ENCODE measurements at regions not wholly inside any gene's neighbourhood (a gene's known extent, or its start where the extent isn't known, plus 50 kb on each side); places are given as distances from the start of the nearest gene placed in this dataset.

DNA sequence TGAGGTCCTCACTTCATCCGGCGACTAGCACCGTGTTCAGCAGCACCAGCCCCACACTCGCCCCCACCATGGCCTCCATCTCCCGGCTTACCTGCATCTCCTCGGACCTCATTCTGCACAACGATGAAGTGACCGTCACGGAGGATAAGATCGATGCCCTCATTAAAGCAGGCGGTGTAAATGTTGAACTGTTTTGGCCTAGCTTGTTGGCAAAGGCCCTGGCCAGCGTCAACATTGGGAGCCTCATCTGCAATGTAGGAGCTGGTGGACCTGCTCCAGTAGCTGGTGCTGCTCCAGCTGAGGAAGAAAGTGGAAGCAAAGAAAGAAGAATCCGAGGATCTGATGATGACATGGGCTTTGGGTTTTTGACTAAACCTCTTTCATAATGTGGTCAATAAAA is 70.5 kb upstream of the MYCN start:
- Histone ChIP-seq H3K4me3 (no peak overlapping the region), H3K27ac (no peak overlapping the region), H3K27me3 (no peaks in the 10 kb centered on the region), H3K4me1 (no peaks in the 10 kb centered on the region), H3K36me3 (no peaks in the 10 kb centered on the region), H3K9me3 (peaks cover 0 to 8% of the 10 kb centered on the region in 2 donors)
- no peak for DNase-seq (ENCODE audit: low spot score in 2 of 2)
- TF ChIP-seq POLR2A (IDR thresholded peaks at IDR 0.05) = no peak
- TF ChIP-seq, protein P1, sequence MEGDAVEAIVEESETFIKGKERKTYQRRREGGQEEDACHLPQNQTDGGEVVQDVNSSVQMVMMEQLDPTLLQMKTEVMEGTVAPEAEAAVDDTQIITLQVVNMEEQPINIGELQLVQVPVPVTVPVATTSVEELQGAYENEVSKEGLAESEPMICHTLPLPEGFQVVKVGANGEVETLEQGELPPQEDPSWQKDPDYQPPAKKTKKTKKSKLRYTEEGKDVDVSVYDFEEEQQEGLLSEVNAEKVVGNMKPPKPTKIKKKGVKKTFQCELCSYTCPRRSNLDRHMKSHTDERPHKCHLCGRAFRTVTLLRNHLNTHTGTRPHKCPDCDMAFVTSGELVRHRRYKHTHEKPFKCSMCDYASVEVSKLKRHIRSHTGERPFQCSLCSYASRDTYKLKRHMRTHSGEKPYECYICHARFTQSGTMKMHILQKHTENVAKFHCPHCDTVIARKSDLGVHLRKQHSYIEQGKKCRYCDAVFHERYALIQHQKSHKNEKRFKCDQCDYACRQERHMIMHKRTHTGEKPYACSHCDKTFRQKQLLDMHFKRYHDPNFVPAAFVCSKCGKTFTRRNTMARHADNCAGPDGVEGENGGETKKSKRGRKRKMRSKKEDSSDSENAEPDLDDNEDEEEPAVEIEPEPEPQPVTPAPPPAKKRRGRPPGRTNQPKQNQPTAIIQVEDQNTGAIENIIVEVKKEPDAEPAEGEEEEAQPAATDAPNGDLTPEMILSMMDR (IDR thresholded peaks at IDR 0.05) = no peak
- TF ChIP-seq POLR2AphosphoS5 (IDR thresholded peaks at IDR 0.05) = no peak
- intact Hi-C loops (cut with DNase I; ENCODE audit: low total_unique reads) = no loop called here

DNA sequence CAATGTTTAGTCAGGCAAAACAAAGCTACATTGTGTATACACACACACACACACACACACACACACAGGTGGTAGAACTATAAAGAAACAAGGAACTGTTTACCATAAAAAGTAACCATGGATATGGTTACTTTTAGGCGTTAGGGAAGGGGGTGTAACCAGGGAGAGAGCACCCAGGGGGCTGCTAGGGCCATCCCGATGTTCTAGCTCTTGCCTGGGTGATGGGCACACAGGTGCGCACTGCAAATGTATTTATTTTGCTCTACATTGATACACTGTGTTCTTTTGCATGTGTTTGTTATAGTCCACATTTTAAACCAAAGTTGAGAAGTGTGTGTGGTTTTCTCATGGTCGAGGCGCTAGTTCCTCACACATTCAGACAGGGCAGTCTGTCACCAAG is 69.8 kb upstream of the MYCN start:
- Histone ChIP-seq H3K27me3 (no peaks in the 10 kb centered on the region), H3K9me3 (peaks cover 0 to 8% of the 10 kb centered on the region in 2 donors), H3K36me3 (no peaks in the 10 kb centered on the region), H3K4me3 (no peak overlapping the region), H3K4me1 (no peaks in the 10 kb centered on the region), H3K27ac (no peak overlapping the region)
- no peak for DNase-seq (ENCODE audit: low spot score in 2 of 2)
- no peak for TF ChIP-seq POLR2AphosphoS5 (IDR thresholded peaks at IDR 0.05)
- TF ChIP-seq, protein P1 (IDR thresholded peaks at IDR 0.05) = no peak
- TF ChIP-seq POLR2A (IDR thresholded peaks at IDR 0.05) = no peak
- intact Hi-C loops (cut with DNase I; ENCODE audit: low total_unique reads) = no loop called here

DNA sequence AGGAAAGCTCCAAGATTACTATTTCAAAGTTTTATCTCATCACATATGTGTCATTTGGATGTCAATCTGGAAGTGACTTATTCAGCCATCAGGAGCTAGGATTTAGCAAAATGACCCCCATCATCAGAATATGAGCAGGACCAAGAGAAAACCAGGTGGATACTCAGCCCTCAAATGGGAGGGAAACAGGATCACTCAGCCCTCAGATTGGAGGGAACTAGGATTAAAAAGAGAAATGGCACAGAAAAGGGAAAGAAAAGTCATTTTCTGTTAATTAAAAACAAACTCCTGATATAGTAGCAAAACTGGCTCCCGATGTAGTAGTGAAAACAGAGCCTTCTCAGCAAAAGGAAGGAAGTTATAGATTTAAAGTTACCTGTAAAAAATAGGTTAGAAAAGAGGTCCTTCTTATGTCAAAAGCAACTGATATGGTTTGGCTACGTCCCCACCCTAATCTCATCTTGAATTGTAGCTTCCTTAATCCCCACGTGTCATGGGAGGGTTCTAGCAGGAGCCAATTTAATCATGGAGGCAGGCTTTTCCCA is 69.0 kb upstream of the MYCN start:
- no peak for DNase-seq (ENCODE audit: low spot score in 2 of 2)
- no peak overlapping the region for H3K4me3 ChIP-seq
- H3K27me3 ChIP-seq = no peaks in the 10 kb centered on the region
- intact Hi-C loops (cut with DNase I; ENCODE audit: low total_unique reads) = no loop called here
- H3K4me1 ChIP-seq = no peaks in the 10 kb centered on the region
- TF ChIP-seq, protein P1 (IDR thresholded peaks at IDR 0.05) = no peak
- TF ChIP-seq POLR2AphosphoS5 (IDR thresholded peaks at IDR 0.05) (no peak), POLR2A (IDR thresholded peaks at IDR 0.05) (no peak)
- no peaks in the 10 kb centered on the region for H3K36me3 ChIP-seq
- peaks cover 0 to 8% of the 10 kb centered on the region in 2 donors for H3K9me3 ChIP-seq
- H3K27ac ChIP-seq = no peak overlapping the region

DNA sequence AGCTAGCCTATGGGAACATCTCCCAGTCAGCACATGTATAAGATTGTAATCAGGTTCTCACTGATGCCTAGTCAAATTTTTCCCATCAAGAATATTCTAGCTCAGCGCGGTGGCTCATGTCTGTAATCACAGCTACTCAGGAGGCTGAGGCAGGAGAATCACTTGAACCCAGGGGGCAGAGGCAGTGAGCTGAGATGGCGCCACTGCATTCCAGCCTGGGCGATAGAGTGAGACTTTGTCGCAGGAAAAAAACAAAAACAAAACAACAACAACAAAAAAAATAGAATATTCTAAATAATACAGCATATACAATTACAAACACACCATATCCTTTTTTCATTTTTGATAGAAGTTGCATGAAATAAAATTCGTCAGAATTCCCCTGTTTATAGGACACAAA is 67.5 kb upstream of the MYCN start:
- Histone ChIP-seq H3K4me3 (no peak overlapping the region), H3K27me3 (no peaks in the 10 kb centered on the region), H3K36me3 (no peaks in the 10 kb centered on the region), H3K4me1 (no peaks in the 10 kb centered on the region), H3K27ac (no peak overlapping the region), H3K9me3 (peaks cover 0 to under 1% of the 10 kb centered on the region in 2 donors)
- intact Hi-C loops (cut with DNase I; ENCODE audit: low total_unique reads) = no loop called here
- TF ChIP-seq POLR2A (IDR thresholded peaks at IDR 0.05) = no peak
- no peak for TF ChIP-seq POLR2AphosphoS5 (IDR thresholded peaks at IDR 0.05)
- TF ChIP-seq, protein P1 (IDR thresholded peaks at IDR 0.05) = no peak
- no peak for DNase-seq (ENCODE audit: low spot score in 2 of 2)

DNA sequence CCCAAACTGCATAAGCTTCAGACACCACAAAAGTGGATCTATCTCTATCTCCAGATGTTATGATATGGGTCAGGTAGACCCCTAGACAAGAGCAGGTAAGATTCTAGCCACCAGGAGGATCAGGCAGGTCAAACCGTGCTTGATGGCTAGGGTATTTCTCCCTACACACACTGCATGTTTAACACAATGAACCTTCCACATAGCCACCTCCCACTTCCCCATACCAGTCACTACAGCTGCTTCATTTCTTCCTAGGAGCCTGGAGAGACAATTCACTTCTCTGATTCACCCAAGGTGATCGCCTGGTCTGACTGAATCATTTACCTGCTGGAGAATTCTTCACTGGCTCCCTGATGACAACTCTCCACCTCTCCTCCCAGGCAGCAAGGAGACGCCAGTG is 66.0 kb upstream of the MYCN start:
- Histone ChIP-seq H3K36me3 (no peaks in the 10 kb centered on the region), H3K27ac (no peak overlapping the region), H3K9me3 (no peaks in the 10 kb centered on the region), H3K27me3 (no peaks in the 10 kb centered on the region), H3K4me3 (no peak overlapping the region), H3K4me1 (no peaks in the 10 kb centered on the region)
- intact Hi-C loops (cut with DNase I; ENCODE audit: low total_unique reads) = no loop called here
- TF ChIP-seq POLR2A (IDR thresholded peaks at IDR 0.05) (no peak), POLR2AphosphoS5 (IDR thresholded peaks at IDR 0.05) (no peak)
- DNase-seq (ENCODE audit: low spot score in 2 of 2) = no peak
